Activated CD8-positive, alpha-beta T cell treated with anti-CD3 and anti-CD28 coated beads for 36 hours (primary cell): ENCODE measurements at regions not wholly inside any gene's neighbourhood (a gene's known extent, or its start where the extent isn't known, plus 50 kb on each side); places are given as distances from the start of the nearest gene placed in this dataset.

Source experiments
- ATAC-seq: fragments of 200-7000 bp; cut with Tn5 transposase; one replicate; pipeline ENCODE4 v1.10.0; 2021; ENCODE audit warnings: mild to moderate bottlenecking, moderate library complexity
- CTCF ChIA-PET: fragments of 350-600 bp; sonication (Branson Sonifier 250); formaldehyde crosslinking; loops from one replicate; lab custom pipeline; 2021; ENCODE audit warnings: antibody characterized with exemption; lab: Charles Lee
- POLR2A ChIA-PET: fragments of 350-600 bp; sonication (Branson Sonifier 250); formaldehyde crosslinking; loops from one replicate; lab custom pipeline; 2021; ENCODE audit warnings: antibody characterized with exemption; lab: Charles Lee
- DNase-seq: peaks from one replicate; pipeline ENCODE4 v3.0.0-alpha.2; 2020
- H3K27ac Mint-ChIP-seq: one replicate; pipeline ENCODE4 v1.8.0; 2021; ENCODE audit warnings: mild to moderate bottlenecking, mixed read lengths
- H3K27me3 Mint-ChIP-seq: one replicate; pipeline ENCODE4 v1.8.0; 2021; ENCODE audit warnings: mixed read lengths
- H3K36me3 Mint-ChIP-seq: one replicate; pipeline ENCODE4 v1.8.0; 2021; ENCODE audit warnings: low read depth, mixed read lengths
- H3K4me1 Mint-ChIP-seq: one replicate; pipeline ENCODE4 v1.8.0; 2021; ENCODE audit warnings: low read depth, mixed read lengths
- H3K4me3 Mint-ChIP-seq: one replicate; pipeline ENCODE4 v1.8.0; 2021; ENCODE audit warnings: mild to moderate bottlenecking, moderate library complexity, mixed read lengths
- H3K9me3 Mint-ChIP-seq: one replicate; pipeline ENCODE4 v1.8.0; 2021; ENCODE audit warnings: mixed read lengths
- intact Hi-C: fragments of 100-400 bp; cut with micrococcal nuclease; formaldehyde crosslinking; loops from one replicate; pipeline ENCODE4 v1.10.0; 2022
- TF ChIP-seq, protein P1 (sequence below): fragments of 200-600 bp; IDR thresholded peaks from one replicate; pipeline ENCODE4 v1.8.0; 2022; ENCODE audit warnings: antibody characterized with exemption, mild to moderate bottlenecking

- Mint-ChIP-seq H3K36me3 (no peaks in the 10 kb centered on the region), H3K27ac (no peak overlapping the region), H3K27me3 (peaks cover 13% of the 10 kb centered on the region), H3K4me3 (no peak overlapping the region), H3K9me3 (peaks cover 13% of the 10 kb centered on the region), H3K4me1 (peaks cover 18% of the 10 kb centered on the region)
- intact Hi-C loops, result no loop called here
- ATAC-seq (no peak), DNase-seq (no peak)
- ChIA-PET POLR2A (no interaction called here), CTCF (no interaction called here)
- TF ChIP-seq, protein P1, sequence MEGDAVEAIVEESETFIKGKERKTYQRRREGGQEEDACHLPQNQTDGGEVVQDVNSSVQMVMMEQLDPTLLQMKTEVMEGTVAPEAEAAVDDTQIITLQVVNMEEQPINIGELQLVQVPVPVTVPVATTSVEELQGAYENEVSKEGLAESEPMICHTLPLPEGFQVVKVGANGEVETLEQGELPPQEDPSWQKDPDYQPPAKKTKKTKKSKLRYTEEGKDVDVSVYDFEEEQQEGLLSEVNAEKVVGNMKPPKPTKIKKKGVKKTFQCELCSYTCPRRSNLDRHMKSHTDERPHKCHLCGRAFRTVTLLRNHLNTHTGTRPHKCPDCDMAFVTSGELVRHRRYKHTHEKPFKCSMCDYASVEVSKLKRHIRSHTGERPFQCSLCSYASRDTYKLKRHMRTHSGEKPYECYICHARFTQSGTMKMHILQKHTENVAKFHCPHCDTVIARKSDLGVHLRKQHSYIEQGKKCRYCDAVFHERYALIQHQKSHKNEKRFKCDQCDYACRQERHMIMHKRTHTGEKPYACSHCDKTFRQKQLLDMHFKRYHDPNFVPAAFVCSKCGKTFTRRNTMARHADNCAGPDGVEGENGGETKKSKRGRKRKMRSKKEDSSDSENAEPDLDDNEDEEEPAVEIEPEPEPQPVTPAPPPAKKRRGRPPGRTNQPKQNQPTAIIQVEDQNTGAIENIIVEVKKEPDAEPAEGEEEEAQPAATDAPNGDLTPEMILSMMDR, result no peak
Observed at GRCh38 chr7:157488281-157488680, 151.5 kb downstream of the DNAJB6 start.

DNA sequence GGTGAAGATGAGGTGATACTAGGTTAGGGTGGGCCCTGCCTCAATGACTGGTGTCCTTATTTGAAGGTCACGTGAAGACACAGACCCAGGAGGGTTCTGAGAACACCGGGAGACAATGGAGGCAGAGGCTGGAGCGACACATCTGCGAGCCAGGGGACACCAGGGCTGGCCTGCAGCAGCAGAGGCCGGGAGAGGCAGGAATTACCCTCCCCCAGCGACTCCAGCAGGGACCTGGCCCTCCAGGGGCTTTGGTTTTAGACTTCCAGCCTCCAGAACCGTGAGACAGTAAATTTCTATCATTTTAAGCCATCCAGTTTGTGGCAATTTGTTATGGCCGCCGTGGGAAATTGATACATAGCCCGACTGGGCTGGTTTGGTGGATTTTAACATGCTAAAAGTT, 152.2 kb downstream of the DNAJB6 start:
- no peak for DNase-seq
- ChIA-PET POLR2A (no interaction called here), CTCF (interaction anchor here (1.4 kb wide), 1 partner anchor 15 kb away, joined by 3 read pairs; no protein-coding TSS in a partner anchor)
- TF ChIP-seq, protein P1, result no peak
- H3K27me3 Mint-ChIP-seq, result peaks cover 19% of the 10 kb centered on the region
- peaks cover 13% of the 10 kb centered on the region for H3K9me3 Mint-ChIP-seq
- intact Hi-C loops, result no loop called here
- H3K27ac Mint-ChIP-seq, result no peak overlapping the region
- H3K4me1 Mint-ChIP-seq, result peaks cover 24% of the 10 kb centered on the region
- ATAC-seq, result no peak
- H3K36me3 Mint-ChIP-seq, result no peaks in the 10 kb centered on the region
- no peak overlapping the region for H3K4me3 Mint-ChIP-seq
